Fibroblast of lung (primary cell): ENCODE measurements at regions not wholly inside any gene's neighbourhood (a gene's known extent, or its start where the extent isn't known, plus 50 kb on each side); places are given as distances from the start of the nearest gene placed in this dataset.

ENCODE experiments used
- EZH2 ChIP-seq: IDR thresholded peaks from 2 replicates; pipeline ENCODE4 v1.5.1; 2012; ENCODE audit warnings: low read length, control low read depth, mild to moderate bottlenecking; ENCODE audit errors: missing control alignments
- TF ChIP-seq, protein P1 (sequence below), 2 donors: IDR thresholded peaks in 1 of 2; conservative IDR thresholded peaks in 1 of 2; 1 replicate in 1 of 2; 2 replicates in 1 of 2; pipeline ENCODE4 v1.5.1; 2011 to 2012; ENCODE audit warnings: low read length in 2 of 2, control low read depth in 1 of 2, inconsistent platforms in 1 of 2, low read depth in 1 of 2, mild to moderate bottlenecking in 1 of 2

DNA sequence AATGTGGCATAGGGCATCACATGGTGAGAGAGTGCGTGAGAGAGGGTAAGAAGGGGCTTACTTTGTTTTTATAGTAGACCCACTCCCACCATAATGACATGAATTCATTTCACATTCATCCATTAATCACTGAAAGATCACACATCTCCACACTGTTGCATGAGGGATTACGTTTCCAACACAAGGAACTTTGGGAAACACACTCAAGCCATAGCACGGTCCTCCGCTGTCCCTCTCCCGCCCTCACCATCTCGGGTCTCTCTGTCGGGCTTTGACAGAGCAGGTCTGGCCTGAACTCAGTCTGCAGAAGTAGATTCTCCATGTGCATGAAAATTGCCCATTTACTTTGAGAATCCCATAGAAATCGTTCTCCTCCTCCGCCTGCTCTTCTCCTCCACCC is 312.2 kb downstream of the MATN1 start:
- TF ChIP-seq, protein P1, sequence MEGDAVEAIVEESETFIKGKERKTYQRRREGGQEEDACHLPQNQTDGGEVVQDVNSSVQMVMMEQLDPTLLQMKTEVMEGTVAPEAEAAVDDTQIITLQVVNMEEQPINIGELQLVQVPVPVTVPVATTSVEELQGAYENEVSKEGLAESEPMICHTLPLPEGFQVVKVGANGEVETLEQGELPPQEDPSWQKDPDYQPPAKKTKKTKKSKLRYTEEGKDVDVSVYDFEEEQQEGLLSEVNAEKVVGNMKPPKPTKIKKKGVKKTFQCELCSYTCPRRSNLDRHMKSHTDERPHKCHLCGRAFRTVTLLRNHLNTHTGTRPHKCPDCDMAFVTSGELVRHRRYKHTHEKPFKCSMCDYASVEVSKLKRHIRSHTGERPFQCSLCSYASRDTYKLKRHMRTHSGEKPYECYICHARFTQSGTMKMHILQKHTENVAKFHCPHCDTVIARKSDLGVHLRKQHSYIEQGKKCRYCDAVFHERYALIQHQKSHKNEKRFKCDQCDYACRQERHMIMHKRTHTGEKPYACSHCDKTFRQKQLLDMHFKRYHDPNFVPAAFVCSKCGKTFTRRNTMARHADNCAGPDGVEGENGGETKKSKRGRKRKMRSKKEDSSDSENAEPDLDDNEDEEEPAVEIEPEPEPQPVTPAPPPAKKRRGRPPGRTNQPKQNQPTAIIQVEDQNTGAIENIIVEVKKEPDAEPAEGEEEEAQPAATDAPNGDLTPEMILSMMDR (conservative IDR thresholded peaks at IDR 0.05 in 1 of 2, IDR thresholded peaks at IDR 0.05 in 1 of 2; ENCODE audit: low read depth in 1 of 2, low read length in 2 of 2), result no peak
- TF ChIP-seq EZH2, result no peak
